ENCODE measurements at regions not wholly inside any gene's neighbourhood (a gene's known extent, or its start where the extent isn't known, plus 50 kb on each side); places are given as distances from the start of the nearest gene placed in this dataset.

DNA sequence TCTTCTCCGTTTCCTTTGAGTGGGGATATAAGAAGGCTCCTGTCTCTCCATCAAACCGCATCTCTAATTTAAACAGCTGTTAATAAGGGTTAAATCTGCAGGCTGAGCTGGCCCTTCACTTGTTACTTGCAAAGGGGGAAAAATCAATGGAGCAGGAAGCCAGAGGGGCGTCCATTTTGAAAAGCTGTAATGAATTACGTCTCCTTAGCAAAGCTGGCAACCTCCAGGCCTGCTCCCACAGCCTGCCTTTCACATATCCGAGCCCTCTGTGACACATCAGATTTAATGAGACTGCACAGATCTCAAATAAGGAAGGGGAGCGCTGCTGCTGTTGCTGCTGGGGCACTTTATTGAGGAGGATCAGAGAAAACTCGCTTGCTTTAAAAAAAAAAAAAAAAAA lies 320.8 kb downstream of the BLID start:
- in situ Hi-C loops (cut with MboI; ENCODE audit: low sequenced_read_pairs in 4 of 4): no loop called here
- no peak overlapping the region for H3K27ac ChIP-seq
- ATAC-seq: no peak
- TF ChIP-seq, protein P1, sequence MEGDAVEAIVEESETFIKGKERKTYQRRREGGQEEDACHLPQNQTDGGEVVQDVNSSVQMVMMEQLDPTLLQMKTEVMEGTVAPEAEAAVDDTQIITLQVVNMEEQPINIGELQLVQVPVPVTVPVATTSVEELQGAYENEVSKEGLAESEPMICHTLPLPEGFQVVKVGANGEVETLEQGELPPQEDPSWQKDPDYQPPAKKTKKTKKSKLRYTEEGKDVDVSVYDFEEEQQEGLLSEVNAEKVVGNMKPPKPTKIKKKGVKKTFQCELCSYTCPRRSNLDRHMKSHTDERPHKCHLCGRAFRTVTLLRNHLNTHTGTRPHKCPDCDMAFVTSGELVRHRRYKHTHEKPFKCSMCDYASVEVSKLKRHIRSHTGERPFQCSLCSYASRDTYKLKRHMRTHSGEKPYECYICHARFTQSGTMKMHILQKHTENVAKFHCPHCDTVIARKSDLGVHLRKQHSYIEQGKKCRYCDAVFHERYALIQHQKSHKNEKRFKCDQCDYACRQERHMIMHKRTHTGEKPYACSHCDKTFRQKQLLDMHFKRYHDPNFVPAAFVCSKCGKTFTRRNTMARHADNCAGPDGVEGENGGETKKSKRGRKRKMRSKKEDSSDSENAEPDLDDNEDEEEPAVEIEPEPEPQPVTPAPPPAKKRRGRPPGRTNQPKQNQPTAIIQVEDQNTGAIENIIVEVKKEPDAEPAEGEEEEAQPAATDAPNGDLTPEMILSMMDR (IDR thresholded peaks at IDR 0.05 in 4 of 5, conservative IDR thresholded peaks at IDR 0.05 in 1 of 5): no peak
- TF ChIP-seq POLR2A (IDR thresholded peaks at IDR 0.05): no peak
- H3K27me3 ChIP-seq: no peaks in the 10 kb centered on the region
- H3K4me3 ChIP-seq: no peak overlapping the region
- H3K4me1 ChIP-seq: no peaks in the 10 kb centered on the region
- no peak for DNase-seq
- no peaks in the 10 kb centered on the region for H3K9me3 ChIP-seq
- intact Hi-C loops (cut with DNase I; ENCODE audit: low total_unique reads): no loop called here
- H3K36me3 ChIP-seq: no peaks in the 10 kb centered on the region

- TF ChIP-seq POLR2A (IDR thresholded peaks at IDR 0.05): no peak
- TF ChIP-seq, protein P1 (IDR thresholded peaks at IDR 0.05 in 4 of 5, conservative IDR thresholded peaks at IDR 0.05 in 1 of 5): no peak
- intact Hi-C loops (cut with DNase I; ENCODE audit: low total_unique reads) (no loop called here), in situ Hi-C loops (cut with MboI; ENCODE audit: low sequenced_read_pairs in 4 of 4) (no loop called here)
- Histone ChIP-seq H3K27me3 (no peaks in the 10 kb centered on the region), H3K4me1 (no peaks in the 10 kb centered on the region), H3K9me3 (no peaks in the 10 kb centered on the region), H3K27ac (no peak overlapping the region), H3K36me3 (no peaks in the 10 kb centered on the region), H3K4me3 (no peak overlapping the region)
- DNase-seq: no peak
- no peak for ATAC-seq
Observed at GRCh38 chr11:121794671-121795141, 321.3 kb downstream of the BLID start.

DNA sequence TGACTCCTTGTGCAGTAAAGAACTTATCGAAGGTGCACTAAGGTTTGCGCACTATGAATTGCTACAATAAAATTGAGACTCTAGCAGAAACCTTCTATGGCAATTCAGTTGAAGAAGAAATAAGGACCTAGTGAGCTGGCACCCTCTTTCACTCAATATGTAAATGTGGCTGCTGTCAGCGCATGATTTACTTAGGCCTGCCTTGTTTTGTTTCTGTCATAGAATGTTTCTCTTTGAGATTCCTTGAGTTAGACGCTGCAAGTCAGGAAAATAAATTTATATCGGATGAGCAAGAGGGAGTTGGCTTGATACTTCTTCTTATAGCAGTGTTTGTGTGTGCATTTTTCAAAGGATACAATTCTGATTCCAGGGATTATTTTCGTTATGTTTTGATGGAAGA lies 322.1 kb downstream of the BLID start:
- Histone ChIP-seq H3K27ac (no peak overlapping the region), H3K4me1 (no peaks in the 10 kb centered on the region), H3K36me3 (no peaks in the 10 kb centered on the region), H3K27me3 (no peaks in the 10 kb centered on the region), H3K4me3 (no peak overlapping the region), H3K9me3 (no peaks in the 10 kb centered on the region)
- DNase-seq (no peak), ATAC-seq (no peak)
- TF ChIP-seq, protein P1 (IDR thresholded peaks at IDR 0.05 in 4 of 5, conservative IDR thresholded peaks at IDR 0.05 in 1 of 5): no peak
- TF ChIP-seq POLR2A (IDR thresholded peaks at IDR 0.05): no peak
- intact Hi-C loops (cut with DNase I; ENCODE audit: low total_unique reads) (no loop called here), in situ Hi-C loops (cut with MboI; ENCODE audit: low sequenced_read_pairs in 4 of 4) (no loop called here)

GRCh38 chr11:121793291-121793690 lies 322.7 kb downstream of the BLID start:
- intact Hi-C loops (cut with DNase I; ENCODE audit: low total_unique reads): no loop called here
- no peak for DNase-seq
- Histone ChIP-seq H3K27ac (no peak overlapping the region), H3K27me3 (no peaks in the 10 kb centered on the region), H3K4me1 (no peaks in the 10 kb centered on the region), H3K36me3 (no peaks in the 10 kb centered on the region), H3K4me3 (no peak overlapping the region), H3K9me3 (no peaks in the 10 kb centered on the region)
- in situ Hi-C loops (cut with MboI; ENCODE audit: low sequenced_read_pairs in 4 of 4): no loop called here
- TF ChIP-seq POLR2A (IDR thresholded peaks at IDR 0.05): no peak
- TF ChIP-seq, protein P1 (IDR thresholded peaks at IDR 0.05 in 4 of 5, conservative IDR thresholded peaks at IDR 0.05 in 1 of 5): no peak
- no peak for ATAC-seq

- H3K4me3 ChIP-seq: no peak overlapping the region
- ATAC-seq (no peak), DNase-seq (no peak)
- no peaks in the 10 kb centered on the region for H3K27me3 ChIP-seq
- no peaks in the 10 kb centered on the region for H3K36me3 ChIP-seq
- no peak for TF ChIP-seq POLR2A (IDR thresholded peaks at IDR 0.05)
- TF ChIP-seq, protein P1 (IDR thresholded peaks at IDR 0.05 in 4 of 5, conservative IDR thresholded peaks at IDR 0.05 in 1 of 5): no peak
- H3K4me1 ChIP-seq: no peaks in the 10 kb centered on the region
- H3K27ac ChIP-seq: no peak overlapping the region
- in situ Hi-C loops (cut with MboI; ENCODE audit: low sequenced_read_pairs in 4 of 4): no loop called here
- no peaks in the 10 kb centered on the region for H3K9me3 ChIP-seq
- intact Hi-C loops (cut with DNase I; ENCODE audit: low total_unique reads): no loop called here
Observed at GRCh38 chr11:121792185-121792584, 323.8 kb downstream of the BLID start.
